Chondrocyte (in vitro differentiated cells): ENCODE measurements at regions not wholly inside any gene's neighbourhood (a gene's known extent, or its start where the extent isn't known, plus 50 kb on each side); places are given as distances from the start of the nearest gene placed in this dataset.

Experiments used
- DNase-seq: peaks from one replicate; pipeline ENCODE4 v3.0.0; 2021; ENCODE audit warnings: mixed read lengths, low spot score
- H3K27ac Mint-ChIP-seq: one replicate; pipeline ENCODE4 v1.8.0; 2021; ENCODE audit warnings: mild to moderate bottlenecking, moderate library complexity, mixed read lengths; ENCODE audit not compliant: unreplicated experiment
- H3K27me3 Mint-ChIP-seq: 2 replicates; pipeline ENCODE4 v1.8.0; 2021; ENCODE audit warnings: low read depth, mixed read lengths
- H3K36me3 Mint-ChIP-seq: 2 replicates; pipeline ENCODE4 v1.8.0; 2021; ENCODE audit warnings: low read depth, mixed read lengths
- H3K4me1 Mint-ChIP-seq: 2 replicates; pipeline ENCODE4 v1.8.0; 2021; ENCODE audit warnings: low read depth, mild to moderate bottlenecking, mixed read lengths
- H3K4me3 Mint-ChIP-seq: one replicate; pipeline ENCODE4 v1.8.0; 2021; ENCODE audit warnings: mild to moderate bottlenecking, moderate library complexity, mixed read lengths; ENCODE audit not compliant: unreplicated experiment
- H3K9me3 Mint-ChIP-seq: 2 replicates; pipeline ENCODE4 v1.8.0; 2021; ENCODE audit warnings: low read depth, mixed read lengths
- TF ChIP-seq, protein P1 (sequence below): fragments of 200-600 bp; sonication (generic); IDR thresholded peaks from 2 replicates; pipeline ENCODE4 v1.5.0; 2021; ENCODE audit warnings: antibody characterized with exemption, mild to moderate bottlenecking, moderate library complexity

DNA sequence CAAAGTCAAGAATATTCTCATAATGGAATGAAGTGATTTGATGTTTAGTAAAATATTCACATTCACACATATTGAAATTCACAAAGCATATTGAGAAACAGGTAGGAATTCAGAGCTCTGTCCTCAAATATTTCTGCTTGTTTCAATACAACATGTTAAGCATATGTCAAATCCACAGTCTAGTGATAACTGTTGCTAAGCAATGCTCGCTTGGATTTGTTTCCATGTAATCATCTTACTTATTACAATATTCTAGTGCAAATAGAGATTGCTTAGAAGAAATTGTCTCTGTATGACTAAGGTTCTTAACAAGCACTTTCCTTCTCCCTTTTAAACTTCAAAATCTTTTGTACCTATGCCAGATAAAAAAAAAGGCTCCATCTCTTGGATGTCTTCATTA lies 995.7 kb downstream of the CDH18 start:
- Mint-ChIP-seq H3K27ac (no peak overlapping the region), H3K36me3 (no peaks in the 10 kb centered on the region), H3K9me3 (no peaks in the 10 kb centered on the region), H3K4me3 (no peak overlapping the region), H3K27me3 (peaks cover 4% of the 10 kb centered on the region), H3K4me1 (no peaks in the 10 kb centered on the region)
- no peak for DNase-seq
- TF ChIP-seq, protein P1, sequence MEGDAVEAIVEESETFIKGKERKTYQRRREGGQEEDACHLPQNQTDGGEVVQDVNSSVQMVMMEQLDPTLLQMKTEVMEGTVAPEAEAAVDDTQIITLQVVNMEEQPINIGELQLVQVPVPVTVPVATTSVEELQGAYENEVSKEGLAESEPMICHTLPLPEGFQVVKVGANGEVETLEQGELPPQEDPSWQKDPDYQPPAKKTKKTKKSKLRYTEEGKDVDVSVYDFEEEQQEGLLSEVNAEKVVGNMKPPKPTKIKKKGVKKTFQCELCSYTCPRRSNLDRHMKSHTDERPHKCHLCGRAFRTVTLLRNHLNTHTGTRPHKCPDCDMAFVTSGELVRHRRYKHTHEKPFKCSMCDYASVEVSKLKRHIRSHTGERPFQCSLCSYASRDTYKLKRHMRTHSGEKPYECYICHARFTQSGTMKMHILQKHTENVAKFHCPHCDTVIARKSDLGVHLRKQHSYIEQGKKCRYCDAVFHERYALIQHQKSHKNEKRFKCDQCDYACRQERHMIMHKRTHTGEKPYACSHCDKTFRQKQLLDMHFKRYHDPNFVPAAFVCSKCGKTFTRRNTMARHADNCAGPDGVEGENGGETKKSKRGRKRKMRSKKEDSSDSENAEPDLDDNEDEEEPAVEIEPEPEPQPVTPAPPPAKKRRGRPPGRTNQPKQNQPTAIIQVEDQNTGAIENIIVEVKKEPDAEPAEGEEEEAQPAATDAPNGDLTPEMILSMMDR, result no peak

DNA sequence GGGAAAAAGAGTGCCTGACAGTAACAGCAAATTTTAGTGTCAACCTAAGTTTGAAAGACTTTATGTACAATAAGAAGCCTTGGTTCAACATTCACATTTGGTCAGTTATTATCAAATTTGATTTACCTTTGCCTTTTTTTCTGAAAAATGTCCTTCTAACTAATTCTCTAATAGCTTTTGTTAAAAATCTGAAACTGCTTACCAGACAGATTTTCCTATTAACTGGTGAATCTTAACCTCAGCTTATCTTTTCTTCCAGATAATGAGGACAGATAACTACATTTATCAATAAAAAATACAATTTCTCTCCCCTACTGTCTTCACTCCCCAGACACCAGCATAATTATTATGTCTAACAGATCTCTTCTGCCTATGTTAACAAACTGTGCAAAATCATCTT lies 988.5 kb downstream of the CDH18 start:
- TF ChIP-seq, protein P1, result no peak
- no peaks in the 10 kb centered on the region for H3K9me3 Mint-ChIP-seq
- no peaks in the 10 kb centered on the region for H3K4me1 Mint-ChIP-seq

DNA sequence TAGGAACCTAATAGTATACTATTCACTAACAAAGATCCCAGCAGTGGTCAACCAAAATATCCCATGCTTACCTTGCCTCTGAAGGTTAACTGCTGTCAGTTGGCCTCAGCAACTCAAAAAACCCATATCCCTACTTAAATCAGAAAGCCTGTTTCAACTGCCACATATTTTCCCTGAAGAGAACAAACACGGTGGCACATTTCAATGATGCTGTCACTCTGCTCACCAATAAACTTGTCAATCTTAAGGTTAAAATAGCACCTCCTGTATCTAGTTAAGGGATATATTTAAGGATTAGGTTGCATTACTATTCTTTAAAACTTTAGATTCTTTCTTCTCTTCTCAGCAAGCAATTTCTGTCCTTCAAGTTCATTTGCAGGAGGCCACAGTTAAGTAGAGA lies 986.9 kb downstream of the CDH18 start:
- Mint-ChIP-seq H3K4me1 (no peaks in the 10 kb centered on the region), H3K9me3 (peaks cover 5% of the 10 kb centered on the region), H3K27ac (no peak overlapping the region), H3K27me3 (peaks cover 2% of the 10 kb centered on the region), H3K4me3 (no peak overlapping the region), H3K36me3 (no peaks in the 10 kb centered on the region)
- no peak for DNase-seq
- TF ChIP-seq, protein P1, result no peak

More for the DNA sequence above, 988.5 kb downstream of the CDH18 start:
- H3K36me3 Mint-ChIP-seq, result no peaks in the 10 kb centered on the region
- DNase-seq, result no peak
- H3K27ac Mint-ChIP-seq, result no peak overlapping the region
- peaks cover 2% of the 10 kb centered on the region for H3K27me3 Mint-ChIP-seq
- H3K4me3 Mint-ChIP-seq, result no peak overlapping the region

DNA sequence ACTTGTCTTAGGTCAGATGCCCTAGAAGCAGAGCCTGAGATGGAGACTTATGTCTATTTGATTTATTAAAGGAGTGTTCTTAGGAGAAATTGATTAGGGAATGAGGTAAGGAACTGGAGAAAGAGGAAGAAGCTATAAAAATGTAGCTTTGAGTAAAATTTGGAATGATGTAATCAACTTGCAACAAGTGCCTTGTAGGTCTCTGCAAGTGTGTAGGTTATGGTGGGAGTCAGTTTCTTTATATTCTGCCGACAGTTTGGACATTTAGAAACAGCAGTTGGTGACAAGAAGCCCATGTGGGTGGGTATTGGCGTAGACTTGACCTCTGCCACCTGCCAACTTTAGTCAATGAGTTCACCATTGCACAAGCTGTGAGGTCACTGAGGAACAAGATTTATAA lies 986.5 kb downstream of the CDH18 start:
- no peak for DNase-seq

DNA sequence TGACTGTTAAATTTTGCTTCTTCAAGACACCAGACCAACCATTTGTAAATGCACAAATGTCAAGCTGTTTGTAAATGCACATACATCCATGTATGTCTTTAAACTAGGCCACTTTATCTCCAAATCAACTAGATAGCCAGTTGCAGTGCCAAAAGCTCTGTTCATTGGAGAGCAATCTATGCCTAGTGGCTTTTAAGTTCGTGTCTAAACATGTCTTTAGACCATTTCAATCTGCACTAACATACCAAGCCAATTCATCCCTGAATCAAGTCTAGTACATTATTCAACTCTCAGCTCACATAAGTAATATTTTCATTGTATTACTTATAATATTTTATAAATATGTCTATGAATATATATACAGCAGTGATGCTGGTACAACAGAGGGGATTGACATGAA lies 985.9 kb downstream of the CDH18 start:
- no peak overlapping the region for H3K4me3 Mint-ChIP-seq
- H3K27me3 Mint-ChIP-seq, result peaks cover 2% of the 10 kb centered on the region
- H3K9me3 Mint-ChIP-seq, result peaks cover 5% of the 10 kb centered on the region
- TF ChIP-seq, protein P1, result no peak
- no peaks in the 10 kb centered on the region for H3K36me3 Mint-ChIP-seq
- H3K4me1 Mint-ChIP-seq, result no peaks in the 10 kb centered on the region
- DNase-seq, result no peak
- no peak overlapping the region for H3K27ac Mint-ChIP-seq

More for the DNA sequence above, 986.5 kb downstream of the CDH18 start:
- no peak overlapping the region for H3K4me3 Mint-ChIP-seq
- H3K4me1 Mint-ChIP-seq, result no peaks in the 10 kb centered on the region
- H3K36me3 Mint-ChIP-seq, result no peaks in the 10 kb centered on the region
- peaks cover 2% of the 10 kb centered on the region for H3K27me3 Mint-ChIP-seq
- H3K27ac Mint-ChIP-seq, result no peak overlapping the region
- peaks cover 5% of the 10 kb centered on the region for H3K9me3 Mint-ChIP-seq
- TF ChIP-seq, protein P1, result no peak
